ENCODE measurements at regions not wholly inside any gene's neighbourhood (a gene's known extent, or its start where the extent isn't known, plus 50 kb on each side); places are given as distances from the start of the nearest gene placed in this dataset.

DNA sequence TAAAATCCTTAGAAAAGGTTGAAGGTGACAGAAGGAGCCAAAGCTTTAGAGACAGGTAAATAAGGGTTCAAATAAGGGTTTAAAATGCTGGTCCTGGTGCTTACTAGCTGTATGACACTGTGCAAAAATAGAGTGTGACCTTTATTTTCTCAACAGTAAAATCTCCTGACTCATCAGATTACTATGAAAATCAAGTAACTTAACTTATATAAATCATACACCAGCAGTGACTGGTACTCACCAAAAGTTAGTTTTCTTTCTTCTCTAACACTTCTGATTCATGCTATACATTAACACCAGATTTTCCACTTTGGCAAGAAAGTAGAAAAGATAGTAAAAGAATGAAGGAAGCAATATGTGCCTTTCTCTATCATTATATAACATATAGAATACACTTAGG lies 205.9 kb upstream of the GBE1 start:
- no peak for DNase-seq
- no peak for ATAC-seq

DNA sequence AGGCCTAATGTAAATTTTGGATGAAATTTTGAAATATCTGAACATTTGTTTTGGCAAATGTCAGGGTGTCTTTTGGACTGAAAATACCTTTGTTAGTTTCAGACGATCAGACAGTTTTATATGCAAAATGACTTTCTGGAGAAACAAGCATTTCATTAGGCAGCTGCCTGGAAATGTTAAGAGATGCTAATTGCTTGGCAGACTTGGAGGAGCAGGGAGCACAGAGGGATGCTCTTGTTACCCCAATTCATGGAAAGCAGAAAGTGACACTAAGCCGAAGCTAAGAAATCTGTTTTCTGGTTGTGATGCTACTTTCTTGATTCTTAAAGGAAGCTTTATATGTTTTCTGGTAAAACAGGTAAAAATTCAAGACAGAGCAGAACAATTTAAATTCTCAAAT lies 204.3 kb upstream of the GBE1 start:
- ATAC-seq (no peak), DNase-seq (no peak)

DNA sequence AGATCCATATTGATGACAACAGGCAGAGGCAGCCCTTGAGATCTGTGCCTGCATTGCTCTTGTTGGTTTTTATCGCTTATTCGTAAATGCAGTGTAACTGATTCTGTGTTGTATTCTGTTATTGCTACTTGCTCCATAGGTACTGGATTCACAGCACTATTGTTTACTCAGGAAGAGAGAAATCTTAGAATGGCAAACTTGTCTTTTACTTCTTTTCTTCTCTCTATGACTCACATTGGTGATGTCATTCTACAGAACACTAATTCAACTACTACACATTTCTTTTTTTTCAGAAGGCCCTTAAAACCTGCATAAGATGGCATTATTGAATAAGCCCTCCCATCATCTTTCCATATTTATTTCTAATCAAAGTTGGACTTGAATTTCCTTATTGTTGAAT lies 201.0 kb upstream of the GBE1 start:
- ATAC-seq (no peak), DNase-seq (no peak)

DNA sequence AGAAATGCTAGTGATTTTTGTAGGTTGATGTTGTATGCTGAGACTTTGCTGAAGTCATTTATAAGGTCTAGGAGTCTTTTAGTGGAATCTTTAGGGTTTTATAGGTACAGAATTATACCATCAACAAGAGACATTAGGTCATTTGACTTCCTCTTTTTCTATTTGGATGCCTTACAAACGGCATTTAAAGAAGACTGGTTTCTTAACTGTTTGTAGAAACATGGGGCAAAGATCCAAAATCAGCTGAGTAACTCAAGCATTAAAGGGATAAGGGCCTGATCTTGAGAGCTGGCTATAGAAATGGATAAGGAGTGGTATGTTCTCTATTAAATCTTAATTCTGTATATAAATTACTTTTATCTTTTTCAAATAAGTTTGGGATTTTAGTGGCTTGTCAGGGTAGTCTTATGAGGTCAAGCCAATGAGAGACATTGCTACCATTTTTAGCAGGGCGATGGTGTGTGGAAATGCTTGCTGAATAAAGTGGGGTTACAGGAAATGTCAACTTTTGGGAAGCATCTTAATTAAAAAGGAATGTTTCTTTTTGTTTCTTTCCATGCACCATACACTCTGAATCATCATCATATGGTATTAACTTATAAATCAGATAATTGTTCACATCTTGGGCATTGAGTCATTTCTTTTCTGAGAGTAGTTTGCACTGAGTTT lies 197.7 kb upstream of the GBE1 start:
- ATAC-seq (no peak), DNase-seq (no peak)

DNA sequence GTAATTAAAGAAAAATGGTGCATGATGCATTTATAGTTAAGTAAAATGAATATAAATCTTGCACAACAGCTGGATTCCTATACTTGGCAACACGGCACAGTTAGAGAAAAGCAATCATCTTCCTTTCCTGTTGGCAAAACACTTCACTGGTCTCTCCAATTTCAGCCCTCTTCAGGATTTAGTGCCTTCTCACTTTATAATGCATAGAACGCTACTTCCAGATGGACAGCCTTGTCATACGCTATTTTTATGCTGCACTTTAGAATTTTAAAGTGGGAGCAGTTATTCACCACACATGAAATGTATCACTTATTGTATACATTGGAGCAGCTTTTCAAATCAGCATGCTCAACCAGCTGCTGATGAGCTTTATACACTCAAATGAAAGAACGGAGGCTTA lies 194.4 kb upstream of the GBE1 start:
- DNase-seq = no peak

DNA sequence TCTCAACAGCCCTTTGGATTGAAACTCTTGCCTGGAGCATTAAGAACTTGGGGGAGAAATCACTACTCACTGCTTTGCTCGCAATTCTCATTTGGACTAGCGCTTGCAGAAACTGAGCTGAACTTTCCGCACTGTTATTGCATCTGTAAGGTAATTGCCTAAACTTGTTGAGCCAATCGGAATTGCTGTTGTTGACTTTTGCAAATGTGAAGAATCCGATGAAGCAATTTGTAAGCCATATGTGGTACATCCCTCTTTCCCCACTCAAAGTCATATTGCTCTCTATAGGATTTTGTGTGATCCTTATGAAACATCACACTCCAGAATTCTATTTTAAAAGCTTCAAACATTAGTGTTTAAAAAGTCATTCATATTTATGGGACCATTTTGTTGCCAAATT lies 191.7 kb upstream of the GBE1 start:
- DNase-seq = no peak
- no peak for ATAC-seq

More for the DNA sequence above, 194.4 kb upstream of the GBE1 start:
- no peak for ATAC-seq

DNA sequence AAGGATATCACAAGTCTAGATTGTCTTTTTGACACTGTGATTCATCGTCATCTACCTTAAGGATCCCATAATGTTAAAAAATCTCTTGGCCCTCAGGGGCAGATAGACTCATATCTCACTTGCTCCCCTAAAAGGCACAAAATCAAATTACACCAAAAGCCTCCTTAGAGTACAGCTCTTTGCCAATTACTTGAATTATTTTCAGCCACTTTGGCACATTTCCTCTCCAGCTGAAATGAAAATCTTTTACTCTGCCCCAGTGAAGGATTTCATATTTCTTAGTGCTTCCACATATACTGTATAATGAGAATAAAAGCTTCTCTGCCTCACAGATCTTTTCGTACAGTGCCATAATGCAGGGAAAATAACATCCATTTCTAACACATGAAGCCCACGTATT lies 190.7 kb upstream of the GBE1 start:
- DNase-seq = no peak
- ATAC-seq = no peak

DNA sequence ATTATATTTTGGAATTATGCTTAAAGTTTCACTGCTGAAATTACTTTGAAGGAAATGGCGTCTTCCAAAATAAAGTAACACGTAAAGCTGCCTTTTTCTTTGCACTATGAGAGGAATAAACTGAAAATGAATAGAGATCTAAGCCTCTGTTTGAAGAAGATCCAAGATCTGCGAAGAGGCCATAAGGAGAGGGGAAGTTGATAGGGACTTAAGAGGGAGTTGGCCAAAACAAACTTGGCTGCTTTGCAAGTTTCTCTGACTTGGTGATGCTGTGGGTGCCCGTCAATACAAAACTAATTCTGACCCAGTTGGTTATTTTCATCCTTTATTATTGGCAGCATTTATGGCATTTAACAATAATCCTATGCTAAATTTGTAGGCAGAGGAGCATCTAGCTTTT lies 190.2 kb upstream of the GBE1 start:
- ATAC-seq = no peak
- no peak for DNase-seq

DNA sequence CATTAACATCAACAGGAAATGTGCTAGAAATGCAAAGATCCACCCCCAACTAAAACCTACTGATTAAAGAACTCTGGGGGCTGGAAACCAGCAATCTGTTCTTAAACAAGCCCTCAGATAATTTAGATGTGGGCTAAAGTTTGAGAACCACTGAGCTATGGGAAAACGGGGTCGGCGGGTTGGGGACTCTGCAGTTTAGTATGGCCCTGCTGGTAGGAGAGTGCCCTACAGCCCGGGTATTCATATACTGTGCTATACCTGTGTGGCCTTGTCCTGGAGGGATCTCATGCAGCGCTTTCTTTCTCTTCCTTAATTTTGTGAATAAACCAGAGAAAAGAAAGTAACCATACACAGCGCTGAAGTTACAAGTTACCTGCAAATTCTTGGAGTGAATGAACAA lies 189.7 kb upstream of the GBE1 start:
- ATAC-seq (no peak), DNase-seq (no peak)

DNA sequence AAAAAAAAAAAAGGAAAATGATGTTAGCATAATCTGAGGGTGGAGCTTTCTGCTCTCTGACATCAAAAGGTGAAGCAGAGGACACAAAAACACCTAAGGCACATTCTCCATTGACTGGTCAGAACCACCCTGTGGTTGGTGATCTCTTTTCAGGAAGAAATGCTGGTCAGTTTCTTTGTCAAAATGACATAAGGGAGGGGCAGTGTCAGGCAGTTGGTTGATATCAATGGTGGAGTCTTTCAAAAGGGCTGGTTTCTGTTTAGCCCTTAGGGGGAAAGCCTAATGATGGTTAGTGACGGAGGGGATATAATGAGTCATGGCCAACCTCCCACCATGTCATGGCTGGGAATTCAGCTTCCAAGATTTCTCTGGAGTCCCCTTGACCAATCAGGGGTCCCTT lies 185.9 kb upstream of the GBE1 start:
- no peak for DNase-seq
- ATAC-seq = no peak

DNA sequence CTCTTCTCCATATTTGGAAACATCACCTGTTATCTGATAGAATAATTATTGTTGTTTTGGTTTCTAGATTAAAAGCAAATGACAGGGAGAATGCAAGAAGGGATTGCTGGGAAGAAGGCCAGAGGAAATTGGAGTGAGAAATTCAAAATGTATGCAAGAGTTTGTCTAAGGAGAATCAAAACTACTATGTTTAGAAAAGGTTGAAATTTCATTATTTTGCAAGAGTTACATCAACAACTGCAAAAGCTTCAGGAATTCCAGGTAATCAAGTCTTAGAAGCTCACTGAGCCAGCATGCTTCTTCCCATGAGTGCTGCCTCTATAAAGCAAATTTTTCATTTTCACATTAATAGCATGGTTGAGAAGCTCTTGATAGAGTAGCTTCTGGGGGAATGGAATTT lies 177.2 kb upstream of the GBE1 start:
- no peak for ATAC-seq
- DNase-seq = no peak

DNA sequence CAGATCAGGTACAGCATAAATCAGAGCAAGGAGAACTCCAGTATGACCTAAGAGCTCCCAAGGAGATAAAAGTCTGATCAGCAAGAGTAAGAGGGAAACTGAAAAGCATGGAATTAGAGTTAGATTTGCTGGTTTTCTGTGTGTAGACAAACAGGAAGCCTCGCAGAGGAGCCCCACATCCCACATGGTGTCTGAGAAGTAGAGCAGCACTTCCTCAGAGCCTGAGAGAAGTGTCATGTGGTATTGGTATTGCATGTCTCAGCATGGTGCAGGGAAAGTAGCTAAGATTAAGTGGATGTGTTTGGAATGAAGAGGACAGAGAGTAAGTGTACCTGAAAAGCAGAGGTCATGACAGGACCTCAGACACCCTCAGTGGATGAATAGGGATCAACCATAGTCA lies 175.4 kb upstream of the GBE1 start:
- ATAC-seq = no peak

DNA sequence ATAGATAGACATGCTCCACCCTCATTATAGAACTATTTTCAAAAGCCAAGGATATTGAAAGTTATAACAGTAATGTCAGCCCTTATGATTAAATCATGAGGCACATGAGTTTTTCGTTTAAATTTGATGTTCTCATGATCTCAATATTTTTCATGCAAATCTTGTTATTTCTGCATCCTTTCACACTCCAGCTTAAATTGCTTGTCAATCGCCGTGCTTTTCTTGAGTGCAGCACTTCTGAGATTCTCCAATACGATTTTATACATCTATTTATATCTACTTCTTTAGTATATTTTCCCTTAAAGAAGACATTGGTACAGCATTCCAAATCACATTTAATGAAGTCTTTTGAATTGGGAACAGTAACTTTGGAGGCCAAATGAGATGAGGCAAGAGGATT lies 171.2 kb upstream of the GBE1 start:
- DNase-seq = no peak
- ATAC-seq = no peak

More for the DNA sequence above, 175.4 kb upstream of the GBE1 start:
- DNase-seq = no peak

DNA sequence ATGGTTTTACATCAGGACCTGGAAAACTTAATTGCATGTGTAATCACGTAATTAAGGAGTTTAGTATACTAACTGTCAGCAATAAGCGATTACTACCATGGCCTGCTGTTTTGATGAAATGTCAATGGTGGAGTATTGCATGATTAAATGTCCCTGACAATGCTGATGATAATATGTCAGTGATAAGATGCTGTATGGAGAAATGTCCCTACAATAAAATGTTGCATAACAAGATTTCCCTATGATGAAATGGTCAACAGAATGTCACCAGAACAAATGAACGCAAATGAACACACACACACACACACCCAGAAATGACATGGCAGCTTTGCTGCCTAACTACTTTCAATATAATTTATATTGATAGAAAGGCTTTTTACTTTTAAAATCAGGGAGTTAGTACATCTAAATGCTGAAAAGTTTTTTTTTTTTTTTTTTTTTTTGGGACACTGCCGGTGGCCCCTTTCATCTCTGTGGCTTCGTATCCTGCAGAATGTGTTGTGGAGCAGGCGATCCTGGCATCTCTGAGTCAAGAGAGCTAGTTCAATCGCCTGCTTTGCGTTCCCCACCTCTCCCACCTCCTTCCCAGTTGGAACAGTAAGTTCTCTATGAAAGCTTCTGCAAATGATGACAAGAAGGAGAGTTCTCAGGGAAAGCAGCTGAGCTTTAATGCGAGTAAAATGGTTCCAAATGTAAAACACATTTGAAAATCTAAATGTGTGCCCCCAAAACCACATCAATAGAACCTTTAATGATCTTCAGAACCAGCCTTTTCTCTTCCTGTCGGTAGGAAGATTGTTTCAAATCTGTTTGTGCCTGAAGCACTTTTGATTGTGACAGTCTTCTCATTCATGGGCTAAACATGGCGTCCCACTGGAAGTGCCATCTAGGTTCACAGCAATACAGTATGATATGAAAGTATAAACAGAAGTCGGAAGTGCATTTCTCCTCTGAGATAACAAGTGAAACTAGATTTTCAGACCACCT lies 170.1 kb upstream of the GBE1 start:
- no peak for DNase-seq
- ATAC-seq = no peak

DNA sequence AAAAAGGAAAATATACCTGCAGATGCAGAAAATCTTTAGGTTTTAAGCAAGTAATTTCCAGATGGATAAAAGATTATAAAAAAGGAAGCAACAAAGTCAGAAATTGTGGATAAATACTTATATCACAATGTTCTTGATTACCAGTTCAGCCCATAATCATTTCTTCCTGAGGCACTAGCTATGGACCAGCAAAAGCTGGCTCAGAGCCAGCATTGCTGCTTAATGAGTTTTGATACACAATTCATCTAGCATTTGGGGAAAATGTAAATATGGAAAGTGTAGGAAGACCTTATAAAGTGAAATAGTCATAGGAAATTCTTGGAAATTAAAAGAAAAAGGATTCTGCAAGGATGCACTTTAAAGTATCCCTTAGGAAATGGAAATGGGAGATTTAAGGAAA lies 168.3 kb upstream of the GBE1 start:
- no peak for DNase-seq
- ATAC-seq = no peak

DNA sequence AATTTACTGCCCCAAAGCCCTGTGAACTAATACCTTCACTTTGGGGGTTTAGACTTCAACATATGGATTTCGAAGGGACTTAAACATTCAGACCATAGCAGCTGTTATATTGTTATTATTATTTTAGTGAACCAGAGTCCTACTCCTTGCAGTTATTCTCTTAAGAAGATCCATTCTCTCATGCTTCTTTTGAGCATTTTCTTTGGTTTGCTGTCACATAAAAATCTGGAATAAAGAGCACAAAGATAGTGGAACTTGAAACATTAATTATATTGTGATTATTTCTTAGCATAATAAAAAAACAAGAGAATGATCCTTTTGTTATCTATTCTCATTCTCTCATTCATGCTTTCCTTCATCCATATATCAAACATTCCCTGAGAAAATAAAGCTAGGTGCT lies 166.4 kb upstream of the GBE1 start:
- DNase-seq (no peak), ATAC-seq (no peak)

DNA sequence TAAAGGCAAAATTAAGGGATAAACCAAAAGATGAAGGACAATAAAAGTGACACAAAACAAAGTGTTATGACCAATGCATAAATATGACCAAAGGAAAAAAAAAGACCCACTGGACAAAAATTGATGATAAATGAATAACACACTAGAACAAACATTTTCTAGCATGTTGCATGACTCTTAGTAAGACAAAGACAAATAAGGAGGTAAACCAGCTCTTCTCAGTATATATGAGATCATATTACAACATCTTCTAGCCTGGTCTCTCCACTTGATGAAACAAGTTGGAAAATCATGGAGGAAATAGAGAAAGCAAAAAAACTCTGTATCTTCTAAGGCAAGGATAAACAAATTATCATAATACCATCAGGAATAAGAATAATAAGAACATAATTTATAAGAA lies 163.9 kb upstream of the GBE1 start:
- ATAC-seq (no peak), DNase-seq (no peak)

DNA sequence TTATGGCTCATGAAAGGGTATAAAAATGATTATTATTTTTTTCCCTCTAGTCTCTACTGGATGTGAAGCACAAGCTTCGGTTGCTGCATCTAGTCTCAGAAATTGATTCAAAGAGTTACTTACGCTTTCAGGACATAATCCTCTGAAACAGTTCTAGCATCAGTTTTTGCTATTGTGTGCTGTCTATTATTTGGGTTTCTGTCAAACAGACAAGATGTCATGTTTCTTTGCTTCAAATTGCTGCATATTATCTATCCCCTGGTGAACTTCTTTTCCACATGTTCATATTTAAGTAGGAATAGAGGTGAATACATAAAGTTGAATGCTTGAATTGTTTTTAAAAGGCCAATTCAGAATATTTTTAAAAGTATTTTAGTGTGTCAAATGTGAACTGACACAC lies 161.6 kb upstream of the GBE1 start:
- DNase-seq (no peak), ATAC-seq (no peak)

DNA sequence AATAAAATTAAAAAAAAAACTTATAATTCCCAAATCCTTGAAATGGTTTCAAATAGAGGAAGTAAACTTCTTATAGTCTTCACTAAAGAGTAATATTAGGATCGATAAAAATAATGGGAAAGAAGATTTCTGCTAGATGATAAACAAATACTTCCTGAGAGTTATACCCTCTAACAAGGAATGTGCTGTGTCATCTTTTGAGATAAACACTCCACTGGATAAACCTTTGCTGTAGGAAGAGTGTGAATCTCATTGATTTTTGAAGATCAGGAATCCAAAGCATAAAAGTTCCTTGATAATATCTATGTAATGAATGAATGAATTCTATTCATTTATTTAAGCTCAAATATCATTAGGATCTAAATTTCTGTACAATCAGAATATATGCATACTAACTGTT lies 161.0 kb upstream of the GBE1 start:
- DNase-seq (no peak), ATAC-seq (no peak)

DNA sequence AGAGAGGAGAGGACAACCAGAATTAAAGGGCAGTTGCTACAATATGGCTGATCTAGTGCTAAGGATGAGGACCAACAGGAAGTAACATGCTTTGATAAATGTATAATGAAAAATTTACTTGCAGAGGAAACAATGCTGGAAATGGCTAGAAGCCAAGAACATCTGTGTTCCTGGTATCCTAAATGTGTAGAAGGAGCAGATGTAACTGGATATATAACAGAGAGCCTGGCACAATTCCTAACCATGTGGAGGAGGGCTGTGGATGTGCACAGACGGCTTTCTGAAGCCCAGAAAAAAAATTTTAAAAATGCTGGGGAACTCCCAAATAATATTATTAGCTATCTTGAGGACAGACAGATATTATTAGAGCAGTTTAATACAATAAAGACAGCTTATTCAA lies 159.4 kb upstream of the GBE1 start:
- ATAC-seq = no peak
- DNase-seq = no peak

DNA sequence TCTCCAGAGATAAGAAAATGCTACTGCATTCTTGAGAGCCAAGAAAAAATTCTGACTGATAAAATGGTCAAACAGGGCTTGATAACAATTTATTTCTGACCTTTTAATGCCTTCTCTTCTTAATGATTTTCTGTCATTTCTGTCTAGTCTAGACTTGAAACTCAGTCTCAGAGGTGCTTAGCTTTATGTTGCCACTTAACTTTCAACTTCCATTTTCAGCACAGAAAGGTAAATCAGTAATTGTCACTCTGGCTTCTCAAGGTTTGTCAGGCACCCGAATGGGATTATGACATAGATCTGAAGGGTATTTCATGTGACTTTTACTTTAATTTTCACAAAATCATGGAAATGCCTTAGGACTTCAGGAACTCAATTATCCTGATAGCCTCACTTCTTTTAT lies 155.4 kb upstream of the GBE1 start:
- DNase-seq = no peak
- ATAC-seq = no peak

DNA sequence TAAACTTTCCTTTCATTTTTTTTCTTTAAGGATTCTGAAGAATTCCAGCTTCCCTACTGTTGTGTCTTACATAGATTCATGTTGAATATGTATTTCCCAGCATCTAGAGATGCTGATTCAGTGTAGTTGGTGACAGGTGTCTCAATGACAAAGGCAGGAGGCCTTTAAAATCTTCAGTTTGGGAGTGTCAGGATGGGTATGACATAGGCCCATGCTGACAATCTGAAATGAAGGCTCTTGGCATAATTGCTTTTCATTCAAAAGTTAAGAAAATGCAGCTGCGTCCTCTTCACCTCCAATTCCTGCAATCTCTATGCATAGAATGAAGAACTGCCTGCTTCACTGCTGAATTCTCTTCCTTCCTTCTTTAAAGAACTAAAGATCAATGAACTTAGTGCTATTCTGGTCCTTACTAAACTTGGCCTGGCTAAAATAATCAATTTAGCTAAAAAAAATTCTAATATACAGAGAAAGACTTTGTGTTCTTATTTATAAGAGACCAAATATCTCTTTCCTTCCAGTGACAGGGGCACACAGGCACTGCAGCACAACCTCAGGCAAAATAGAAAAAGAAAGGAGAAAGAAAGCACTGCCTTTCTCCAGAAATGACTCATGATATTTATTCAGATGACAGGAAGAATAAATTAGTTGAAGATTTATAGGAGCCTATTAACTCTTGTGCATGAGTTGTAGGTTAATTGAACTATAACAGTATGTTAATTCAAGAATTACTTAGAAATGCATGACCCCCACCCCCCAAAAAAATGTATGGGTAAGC lies 152.6 kb upstream of the GBE1 start:
- DNase-seq (no peak), ATAC-seq (no peak)

DNA sequence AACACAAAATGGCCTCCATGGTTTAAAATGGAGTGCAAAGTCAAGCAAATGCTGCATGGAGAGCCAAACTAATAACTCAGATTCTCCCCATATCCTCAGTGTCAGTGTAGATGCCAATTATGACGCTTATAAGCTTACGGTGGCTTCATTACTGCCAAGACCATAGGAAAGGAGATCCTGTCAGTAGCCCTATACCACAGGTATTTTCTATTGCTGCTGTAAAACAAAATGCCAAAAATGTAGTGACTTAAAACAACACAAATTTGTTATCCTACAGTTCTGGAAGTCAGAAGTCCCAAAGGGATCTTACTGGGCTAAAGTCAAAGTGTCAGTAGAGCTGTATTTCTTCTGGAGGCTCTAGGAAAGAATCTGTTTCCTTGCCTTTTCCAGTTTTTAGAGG lies 149.8 kb upstream of the GBE1 start:
- ATAC-seq = no peak
- DNase-seq = no peak

Measured in stimulated activated naive CD8-positive, alpha-beta T cell treated with anti-CD3 and anti-CD28 coated beads, Interleukin-15, Interleukin-2, amounts not matched to agents 100 U/mL and 50 U/mL, for 24 hours (primary cell).